BE2C (cell line): ENCODE measurements at regions not wholly inside any gene's neighbourhood (a gene's known extent, or its start where the extent isn't known, plus 50 kb on each side); places are given as distances from the start of the nearest gene placed in this dataset.

Experiments used
- DNase-seq: peaks from one replicate; pipeline ENCODE4 v3.0.0-alpha.2; 2020
- H3K27me3 ChIP-seq: fragments of 250-450 bp; sonication (Bioruptor Pico); 2 replicates; pipeline ENCODE4 v1.5.1; 2020; ENCODE audit warnings: mild to moderate bottlenecking
- H3K36me3 ChIP-seq: fragments of 250-450 bp; sonication (Bioruptor Pico); 2 replicates; pipeline ENCODE4 v1.5.1; 2020; ENCODE audit warnings: mild to moderate bottlenecking
- H3K4me1 ChIP-seq: fragments of 250-450 bp; sonication (Bioruptor Pico); 2 replicates; pipeline ENCODE4 v1.5.1; 2020
- H3K4me3 ChIP-seq: 2 replicates; pipeline ENCODE4 v1.5.1; 2011; ENCODE audit warnings: low read depth, low read length
- H3K9me3 ChIP-seq: fragments of 250-450 bp; sonication (Bioruptor Pico); 2 replicates; pipeline ENCODE4 v1.5.1; 2020
- TF ChIP-seq, protein P1 (sequence below): IDR thresholded peaks from 2 replicates; pipeline ENCODE4 v1.5.1; 2012; ENCODE audit warnings: mild to moderate bottlenecking, low read depth, low read length

DNA sequence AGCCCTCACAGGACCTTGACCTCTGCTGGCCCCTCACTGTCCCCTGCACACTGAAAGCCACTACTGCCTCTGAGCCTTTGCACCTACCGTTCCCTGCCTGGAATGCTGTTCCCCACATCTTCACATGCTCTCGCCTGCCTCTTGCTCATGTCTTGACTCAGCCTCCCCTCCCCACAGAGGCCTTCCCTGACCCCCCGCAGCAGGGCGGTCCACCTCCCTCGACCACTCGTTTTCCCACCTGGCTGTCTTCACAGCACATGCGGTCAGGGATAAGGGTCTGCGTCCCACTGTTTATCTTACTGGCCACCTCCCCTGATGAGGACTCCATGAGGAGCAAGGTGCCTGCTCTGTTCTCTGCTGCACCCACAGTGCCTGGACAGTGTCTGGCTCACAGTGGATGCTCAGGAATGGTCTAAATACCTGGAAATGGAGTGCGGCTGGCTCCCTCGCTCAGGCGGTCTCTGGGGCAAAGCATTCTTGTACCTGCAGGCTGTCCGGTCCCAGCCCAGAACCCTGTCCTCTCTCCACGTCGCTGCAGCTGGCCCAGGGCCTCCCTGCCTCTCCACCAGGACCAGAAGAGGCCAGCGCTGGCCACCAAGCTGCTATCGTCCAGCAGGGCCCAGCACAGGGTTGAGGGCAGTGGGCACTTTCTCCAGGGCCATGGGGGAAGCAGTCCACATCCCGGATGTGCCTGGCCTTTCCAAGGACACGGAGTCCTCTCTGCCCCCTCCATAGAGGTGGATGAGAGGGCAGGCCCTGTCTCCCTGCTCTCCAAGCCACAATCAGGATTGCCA, 107.4 kb downstream of the NCOR2 start:
- peaks cover 13% of the 10 kb centered on the region for H3K4me1 ChIP-seq
- H3K9me3 ChIP-seq = no peaks in the 10 kb centered on the region
- no peaks in the 10 kb centered on the region for H3K27me3 ChIP-seq
- H3K36me3 ChIP-seq = peaks cover 64% of the 10 kb centered on the region
- no peak overlapping the region for H3K4me3 ChIP-seq
- TF ChIP-seq, protein P1, sequence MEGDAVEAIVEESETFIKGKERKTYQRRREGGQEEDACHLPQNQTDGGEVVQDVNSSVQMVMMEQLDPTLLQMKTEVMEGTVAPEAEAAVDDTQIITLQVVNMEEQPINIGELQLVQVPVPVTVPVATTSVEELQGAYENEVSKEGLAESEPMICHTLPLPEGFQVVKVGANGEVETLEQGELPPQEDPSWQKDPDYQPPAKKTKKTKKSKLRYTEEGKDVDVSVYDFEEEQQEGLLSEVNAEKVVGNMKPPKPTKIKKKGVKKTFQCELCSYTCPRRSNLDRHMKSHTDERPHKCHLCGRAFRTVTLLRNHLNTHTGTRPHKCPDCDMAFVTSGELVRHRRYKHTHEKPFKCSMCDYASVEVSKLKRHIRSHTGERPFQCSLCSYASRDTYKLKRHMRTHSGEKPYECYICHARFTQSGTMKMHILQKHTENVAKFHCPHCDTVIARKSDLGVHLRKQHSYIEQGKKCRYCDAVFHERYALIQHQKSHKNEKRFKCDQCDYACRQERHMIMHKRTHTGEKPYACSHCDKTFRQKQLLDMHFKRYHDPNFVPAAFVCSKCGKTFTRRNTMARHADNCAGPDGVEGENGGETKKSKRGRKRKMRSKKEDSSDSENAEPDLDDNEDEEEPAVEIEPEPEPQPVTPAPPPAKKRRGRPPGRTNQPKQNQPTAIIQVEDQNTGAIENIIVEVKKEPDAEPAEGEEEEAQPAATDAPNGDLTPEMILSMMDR = no peak
- DNase-seq = no peak

DNA sequence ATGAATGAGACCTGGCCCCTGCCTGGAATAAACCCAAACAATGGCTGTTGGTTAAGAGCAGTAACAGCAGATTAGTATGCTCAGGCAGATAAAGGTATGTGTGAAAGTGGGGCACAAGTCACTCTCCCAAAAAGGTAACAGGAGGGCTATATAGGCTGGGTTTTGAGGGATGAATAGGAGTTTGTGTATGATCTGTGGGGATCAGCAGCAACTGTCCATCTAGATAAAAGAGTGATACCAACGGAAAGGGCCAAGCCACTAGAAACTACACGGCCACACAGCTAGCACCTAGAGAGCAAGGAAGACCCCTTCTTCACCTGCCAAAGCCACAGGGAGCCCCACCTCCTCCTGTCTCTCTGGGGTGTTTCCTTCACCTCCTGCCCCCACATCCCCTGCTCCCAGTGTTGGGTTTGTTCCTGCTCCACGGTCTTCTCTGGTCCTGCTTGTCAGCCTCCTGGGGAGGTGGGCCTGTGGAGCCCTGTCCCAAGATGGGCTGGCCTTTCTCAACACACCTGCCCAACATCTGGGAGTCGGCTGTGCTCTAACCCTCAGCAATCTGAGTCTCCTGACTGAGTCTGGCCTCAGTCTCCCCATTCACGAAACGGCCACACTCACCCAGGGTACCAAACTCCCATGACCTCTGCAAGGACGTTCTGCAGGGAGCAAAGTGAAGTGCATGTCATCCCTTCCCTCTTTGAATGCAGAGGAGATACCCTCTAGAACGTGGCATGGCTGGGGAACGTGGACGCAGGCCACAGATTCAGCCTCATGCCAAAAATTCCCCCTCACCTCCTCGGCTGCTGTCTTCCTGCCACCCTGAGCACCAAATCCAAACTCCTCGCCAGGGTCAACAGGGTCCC, 108.2 kb downstream of the NCOR2 start:
- Histone ChIP-seq H3K4me1 (peaks cover 11% of the 10 kb centered on the region), H3K36me3 (peaks cover 56% of the 10 kb centered on the region), H3K9me3 (no peaks in the 10 kb centered on the region), H3K27me3 (no peaks in the 10 kb centered on the region), H3K4me3 (no peak overlapping the region)
- TF ChIP-seq, protein P1 = no peak
- no peak for DNase-seq

DNA sequence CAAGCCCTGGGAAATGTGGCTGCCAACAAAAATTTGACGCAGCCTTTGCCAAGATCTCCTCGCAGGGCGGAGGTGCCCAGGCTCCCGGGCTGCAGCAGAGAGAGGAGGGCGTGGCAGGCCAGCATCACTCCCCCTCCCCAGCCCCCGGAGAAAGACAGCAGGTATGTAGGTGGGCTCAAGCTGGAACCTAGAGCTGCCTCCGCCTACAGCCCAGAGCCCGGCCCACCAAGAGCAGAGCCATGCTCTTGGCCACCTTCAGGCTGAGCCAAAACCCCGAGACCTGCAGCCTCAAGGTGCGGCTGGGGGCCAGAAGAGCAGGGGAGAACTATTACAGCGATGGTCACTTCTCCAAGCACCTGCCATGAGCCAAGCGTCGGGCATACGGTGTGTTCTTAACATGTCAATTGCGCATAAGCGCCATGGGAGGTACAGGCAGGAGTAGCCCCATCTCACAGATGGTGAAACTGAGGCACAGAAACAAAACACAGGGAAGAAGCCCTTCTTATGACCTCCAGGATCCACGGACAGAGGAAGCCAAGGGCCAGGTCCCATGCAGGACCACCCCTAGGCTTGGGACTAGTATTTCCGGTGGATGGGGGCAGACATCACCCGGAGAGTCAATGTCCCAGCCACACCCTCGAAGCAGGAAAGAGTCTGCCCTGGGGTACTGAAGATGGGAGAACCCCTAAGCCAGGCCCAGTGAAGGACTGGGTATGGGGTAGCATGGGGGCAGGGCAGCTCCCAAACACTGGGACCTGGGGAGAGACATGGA, 109.0 kb downstream of the NCOR2 start:
- peaks cover 52% of the 10 kb centered on the region for H3K36me3 ChIP-seq
- peaks cover 11% of the 10 kb centered on the region for H3K4me1 ChIP-seq
- no peaks in the 10 kb centered on the region for H3K9me3 ChIP-seq
- TF ChIP-seq, protein P1 = no peak
- H3K27me3 ChIP-seq = no peaks in the 10 kb centered on the region
- H3K4me3 ChIP-seq = no peak overlapping the region
- DNase-seq = no peak

DNA sequence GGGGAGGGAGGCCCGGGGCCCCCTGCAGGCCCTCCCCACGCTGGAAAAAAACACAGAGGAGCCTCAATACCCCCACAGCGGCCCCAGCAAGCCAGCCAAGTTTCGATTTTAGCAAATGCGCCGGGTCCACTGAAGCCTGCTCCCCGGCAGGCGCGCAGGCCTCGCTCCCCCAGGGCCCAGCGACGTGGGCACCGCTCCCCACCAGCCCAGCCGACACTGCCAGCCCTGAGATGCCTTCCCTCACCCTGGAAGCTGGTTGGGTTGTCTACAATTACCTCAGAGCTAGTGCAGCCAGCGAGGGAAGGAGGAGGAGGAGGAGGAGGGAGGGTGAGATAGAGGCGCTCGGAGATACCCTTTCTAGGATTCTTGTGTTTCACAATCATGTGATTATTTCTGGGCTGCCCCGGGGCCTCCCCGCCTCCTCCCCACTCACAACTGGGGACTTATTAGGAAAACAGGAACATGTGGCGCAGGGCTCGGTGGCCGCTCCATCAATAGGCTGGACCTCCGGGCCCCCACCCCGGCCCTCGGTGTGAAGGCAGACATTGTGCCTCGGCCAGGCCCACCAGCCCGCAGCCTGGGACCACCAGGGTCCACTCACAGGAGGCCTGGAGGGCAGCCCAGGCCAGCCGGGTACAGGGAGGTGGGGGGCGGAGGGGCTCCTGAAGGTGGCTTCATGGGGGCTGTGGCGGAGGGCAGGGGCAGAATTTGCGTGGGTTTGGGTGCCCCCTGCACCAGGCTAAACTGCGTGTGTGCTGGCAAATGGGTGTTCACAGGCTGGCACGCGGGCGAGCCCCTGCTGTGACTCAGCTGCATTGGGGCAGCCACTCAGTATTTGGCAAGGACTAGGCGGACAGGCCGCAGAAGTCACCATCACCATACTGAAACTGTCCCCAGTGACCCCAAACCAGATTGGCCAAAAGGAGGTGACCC, 109.9 kb downstream of the NCOR2 start:
- TF ChIP-seq, protein P1 = no peak
- peaks cover 18% of the 10 kb centered on the region for H3K4me1 ChIP-seq
- no peak overlapping the region for H3K4me3 ChIP-seq
- peaks cover 44% of the 10 kb centered on the region for H3K36me3 ChIP-seq
- DNase-seq = no peak
- no peaks in the 10 kb centered on the region for H3K27me3 ChIP-seq
- H3K9me3 ChIP-seq = no peaks in the 10 kb centered on the region

DNA sequence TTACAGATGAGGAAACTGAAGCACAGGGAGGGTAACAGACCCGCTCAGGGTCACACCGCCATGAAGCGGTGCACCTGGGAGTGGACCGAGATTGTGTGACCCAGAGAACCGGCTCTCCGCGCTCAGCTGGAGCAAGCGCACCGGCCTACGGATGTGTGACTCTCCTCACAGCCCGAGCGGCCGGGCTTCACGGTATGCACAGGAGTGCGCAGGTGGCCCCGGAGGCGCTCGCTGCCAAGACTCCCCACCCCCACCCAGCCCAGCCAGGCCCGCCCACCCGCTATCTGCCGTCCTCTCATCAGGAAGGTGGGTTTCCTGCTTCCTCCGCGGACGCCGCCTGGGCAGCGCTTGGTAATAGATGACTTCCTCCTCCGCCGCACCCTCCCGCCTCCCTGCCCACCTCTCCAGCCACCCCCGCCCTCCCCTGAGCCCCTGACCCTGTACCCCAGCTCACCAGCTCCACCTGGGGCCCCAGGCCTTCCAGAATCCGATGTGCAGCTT, 110.7 kb downstream of the NCOR2 start:
- TF ChIP-seq, protein P1 = no peak
- H3K27me3 ChIP-seq = no peaks in the 10 kb centered on the region
- H3K4me3 ChIP-seq = no peak overlapping the region
- no peaks in the 10 kb centered on the region for H3K9me3 ChIP-seq
- H3K36me3 ChIP-seq = peaks cover 36% of the 10 kb centered on the region
- H3K4me1 ChIP-seq = peaks cover 25% of the 10 kb centered on the region
- no peak for DNase-seq
